H1 (cell line): ENCODE measurements at regions not wholly inside any gene's neighbourhood (a gene's known extent, or its start where the extent isn't known, plus 50 kb on each side); places are given as distances from the start of the nearest gene placed in this dataset.

Experiments
- CTCF ChIA-PET: fragments of 300-600 bp; sonication (Branson Sonifier 250); formaldehyde crosslinking; loops from one replicate; lab custom pipeline; 2021; ENCODE audit not compliant: partially characterized antibody; lab: Charles Lee
- POLR2A ChIA-PET: fragments of 300-600 bp; sonication (Branson Sonifier 250); formaldehyde crosslinking; loops from one replicate; lab custom pipeline; 2021; ENCODE audit warnings: inconsistent platforms; ENCODE audit not compliant: partially characterized antibody; lab: Charles Lee
- DNase-seq, 2 experiments: peaks; one replicate each; pipeline versions ENCODE4 v3.0.0 to v3.0.0-alpha.2; 2010 to 2022; ENCODE audit warnings: low spot score in 2 of 2, low read depth in 1 of 2, mixed read lengths in 1 of 2
- FAIRE-seq: peaks from 2 replicates; lab custom pipeline; 2011; peaks lifted over from hg19 to GRCh38; lab: Jason Lieb, UNC
- H2AFZ ChIP-seq: 2 replicates; pipeline ENCODE4 v1.8.1; 2012; ENCODE audit warnings: low read length, inconsistent platforms
- H2AK5ac ChIP-seq: 2 replicates; pipeline ENCODE4 v1.6.1; 2013; ENCODE audit warnings: low read depth, low read length
- H2BK120ac ChIP-seq: replicated peaks from 2 replicates; pipeline ENCODE3; 2013; ENCODE audit warnings: low read depth, low read length, inconsistent platforms
- H2BK12ac ChIP-seq: 2 replicates; pipeline ENCODE4 v1.6.1; 2013; ENCODE audit warnings: low read depth, low read length
- H2BK15ac ChIP-seq: 2 replicates; pipeline ENCODE4 v1.6.1; 2013; ENCODE audit warnings: low read length
- H2BK20ac ChIP-seq: 2 replicates; pipeline ENCODE4 v1.6.1; 2013; ENCODE audit warnings: low read length
- H2BK5ac ChIP-seq: 2 replicates; pipeline ENCODE4 v1.6.1; 2013; ENCODE audit warnings: low read depth, low read length
- H3K14ac ChIP-seq: 2 replicates; pipeline ENCODE4 v1.6.1; 2013; ENCODE audit warnings: inconsistent platforms; ENCODE audit not compliant: insufficient read length
- H3K18ac ChIP-seq: 2 replicates; pipeline ENCODE4 v1.6.1; 2013; ENCODE audit warnings: low read length; ENCODE audit errors: extremely low read depth
- H3K23ac ChIP-seq: 2 replicates; pipeline ENCODE4 v1.6.1; 2013; ENCODE audit warnings: inconsistent platforms; ENCODE audit not compliant: insufficient read length
- H3K23me2 ChIP-seq: 2 replicates; pipeline ENCODE4 v1.6.1; 2013; ENCODE audit warnings: low read depth, low read length
- H3K27ac ChIP-seq: 2 replicates; pipeline ENCODE4 v1.6.1; 2011; ENCODE audit warnings: low read depth, low read length, inconsistent platforms
- H3K27me3 ChIP-seq, 4 experiments: replicated peaks in 1 of 4; 1 replicate in 1 of 4; 2 replicates in 3 of 4; pipeline versions ENCODE4 v1.6.1 to v1.8.1; 2011 to 2013; ENCODE audit warnings: low read length in 3 of 4, mild to moderate bottlenecking in 3 of 4, inconsistent platforms in 2 of 4, mixed read lengths in 2 of 4, moderate library complexity in 1 of 4; ENCODE audit not compliant: control insufficient read depth in 3 of 4, insufficient read depth in 3 of 4; ENCODE audit errors: extremely low read depth in 1 of 4
- H3K36me3 ChIP-seq, 4 experiments: 2 replicates each; pipeline versions ENCODE4 v1.6.1 to v1.8.1; 2011 to 2013; ENCODE audit warnings: mild to moderate bottlenecking in 4 of 4, low read length in 3 of 4, moderate library complexity in 2 of 4, control low read depth in 1 of 4, inconsistent platforms in 1 of 4; ENCODE audit not compliant: insufficient read depth in 4 of 4, control insufficient read depth in 2 of 4
- H3K4ac ChIP-seq: replicated peaks from 2 replicates; pipeline ENCODE3; 2013; ENCODE audit warnings: low read length, low read depth, mixed read lengths, inconsistent platforms; ENCODE audit not compliant: insufficient read length
- H3K4me1 ChIP-seq, 4 experiments: replicated peaks in 1 of 4; 1 replicate in 1 of 4; 2 replicates in 3 of 4; pipeline versions ENCODE4 v1.6.1 to v1.8.1; 2011 to 2013; ENCODE audit warnings: low read length in 3 of 4, inconsistent platforms in 2 of 4, mixed read lengths in 1 of 4; ENCODE audit not compliant: insufficient read depth in 4 of 4, control insufficient read depth in 3 of 4
- H3K4me2 ChIP-seq, 2 experiments: 2 replicates each; pipeline versions ENCODE4 v1.6.1 to v1.8.1; 2011 to 2013; ENCODE audit warnings: low read depth in 2 of 2, low read length in 2 of 2, control low read depth in 1 of 2, inconsistent platforms in 1 of 2, mild to moderate bottlenecking in 1 of 2; ENCODE audit not compliant: insufficient read depth in 1 of 2
- H3K4me3 ChIP-seq, 4 experiments: fragments of 200-600, 300-600 bp in 1 of 4; sonication (generic), shearing (Covaris generic), sonication (Bioruptor Twin) in 1 of 4; 2 replicates each; pipeline versions ENCODE4 v1.5.1 to v1.8.1; 2011 to 2016; ENCODE audit warnings: low read length in 4 of 4, low read depth in 3 of 4, control low read depth in 2 of 4, inconsistent platforms in 2 of 4, mild to moderate bottlenecking in 2 of 4, mixed read lengths in 1 of 4, moderate library complexity in 1 of 4; ENCODE audit not compliant: insufficient read depth in 2 of 4; ENCODE audit errors: extremely low read depth in 1 of 4
- H3K56ac ChIP-seq: replicated peaks from 2 replicates; pipeline ENCODE3; 2013; ENCODE audit warnings: low read depth, mild to moderate bottlenecking, mixed read lengths, low read length, inconsistent platforms; ENCODE audit not compliant: insufficient read length
- H3K79me1 ChIP-seq: 2 replicates; pipeline ENCODE4 v1.6.1; 2013; ENCODE audit warnings: low read depth, low read length, control low read depth
- H3K79me2 ChIP-seq, 2 experiments: 2 replicates each; pipeline versions ENCODE4 v1.6.1 to v1.8.1; 2012 to 2013; ENCODE audit warnings: low read length in 2 of 2, mild to moderate bottlenecking in 2 of 2, inconsistent platforms in 1 of 2; ENCODE audit not compliant: insufficient read depth in 2 of 2, control insufficient read depth in 1 of 2
- H3K9ac ChIP-seq, 4 experiments: replicated peaks in 1 of 4; 1 replicate in 1 of 4; 2 replicates in 3 of 4; pipeline versions ENCODE4 v1.6.1 to v1.8.1; 2011 to 2013; ENCODE audit warnings: low read depth in 3 of 4, low read length in 3 of 4, control low read depth in 2 of 4, mild to moderate bottlenecking in 2 of 4, moderate library complexity in 2 of 4, inconsistent platforms in 1 of 4; ENCODE audit errors: extremely low read depth in 1 of 4
- H3K9me3 ChIP-seq, 2 experiments: 2 replicates each; pipeline versions ENCODE4 v1.6.1 to v1.8.1; 2012 to 2013; ENCODE audit warnings: mild to moderate bottlenecking in 2 of 2, moderate library complexity in 2 of 2, control low read depth in 1 of 2, inconsistent platforms in 1 of 2, low read depth in 1 of 2, low read length in 1 of 2, mixed read lengths in 1 of 2; ENCODE audit not compliant: insufficient read depth in 2 of 2
- H4K20me1 ChIP-seq, 2 experiments: replicated peaks in 1 of 2; 2 replicates each; pipeline versions ENCODE3 to v1.8.1; 2011 to 2013; ENCODE audit warnings: inconsistent platforms in 2 of 2, low read length in 2 of 2, mild to moderate bottlenecking in 1 of 2; ENCODE audit not compliant: insufficient read depth in 2 of 2, control insufficient read depth in 1 of 2
- H4K5ac ChIP-seq: 2 replicates; pipeline ENCODE4 v1.6.1; 2013; ENCODE audit warnings: low read length, low read depth, mixed read lengths, inconsistent platforms; ENCODE audit not compliant: insufficient read length
- H4K8ac ChIP-seq: 2 replicates; pipeline ENCODE4 v1.8.0; 2013; ENCODE audit warnings: mild to moderate bottlenecking, moderate library complexity, low read length, inconsistent platforms; ENCODE audit not compliant: insufficient read depth; ENCODE audit errors: extremely low read depth
- H4K91ac ChIP-seq: replicated peaks from 2 replicates; pipeline ENCODE3; 2013; ENCODE audit warnings: low read length, mixed read lengths, inconsistent platforms; ENCODE audit not compliant: insufficient read length
- SIX5 ChIP-seq: IDR thresholded peaks from 2 replicates; pipeline ENCODE4 v1.6.1; 2011; ENCODE audit warnings: mild to moderate bottlenecking, low read depth, low read length
- SP1 ChIP-seq: IDR thresholded peaks from 2 replicates; pipeline ENCODE4 v1.6.1; 2011; ENCODE audit warnings: low read depth, low read length
- WGBS, 2 experiments: shearing (Covaris generic) in 1 of 2; methylation state at CpG; one replicate each; pipeline versions ENCODE4 v1.1.6 to v1.1.7; 2013 to 2015; ENCODE audit warnings: low lambda C conversion rate in 2 of 2, mixed read lengths in 2 of 2, inconsistent platforms in 1 of 2, low coverage in 1 of 2, missing lambda C conversion rate in 1 of 2; ENCODE audit not compliant: insufficient replicate concordance in 2 of 2, insufficient coverage in 1 of 2, insufficient read length in 1 of 2; ENCODE audit errors: extremely low coverage in 1 of 2, missing lambda C conversion rate in 1 of 2; 5-methylcytosine and 5-hydroxymethylcytosine counted together

DNA sequence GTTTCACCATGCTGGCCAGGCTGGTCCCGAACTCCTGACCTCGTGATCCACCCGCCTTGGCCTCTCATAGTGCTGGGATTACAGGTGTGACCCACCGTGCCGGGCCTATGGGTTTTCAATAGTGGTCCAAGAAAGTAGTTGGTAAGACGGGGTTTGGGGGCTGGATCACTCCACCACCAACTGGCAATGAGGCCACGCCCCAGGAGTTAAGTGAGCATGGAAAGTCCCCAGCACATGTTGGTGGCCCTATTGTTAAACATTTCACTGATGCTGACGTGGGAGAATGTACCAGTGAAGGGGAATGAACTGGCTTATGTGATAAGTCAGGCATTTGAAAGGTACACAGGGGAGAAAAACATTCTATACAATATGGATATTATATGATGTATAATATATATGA is 80.4 kb downstream of the CHRD start:
- no peak overlapping the region for H2AK5ac ChIP-seq
- POLR2A ChIA-PET = no interaction called here
- H3K4me2 ChIP-seq = no peak overlapping the region
- H3K9ac ChIP-seq = no peak overlapping the region
- 86% methylated on average over 8 of the region's 8 CpGs; no CpG with 5 or more reads in 1 of the 2 experiments for WGBS, 2 experiments
- H3K9me3 ChIP-seq = peaks cover 5 to 8% of the 10 kb centered on the region in 2 experiments; a peak in 1 of 4 replicates
- H4K5ac ChIP-seq = no peak overlapping the region
- no peak overlapping the region for H3K23ac ChIP-seq
- H2BK20ac ChIP-seq = no peak overlapping the region
- no peak overlapping the region for H2BK15ac ChIP-seq
- CTCF ChIA-PET = interaction anchor here (0.8 to 3.2 kb wide), 4 partner anchors 9 to 88 kb away, joined by 3 to 14 read pairs (median 7); no protein-coding TSS in a partner anchor
- no peak overlapping the region for H3K4me3 ChIP-seq
- no peak overlapping the region for H2BK5ac ChIP-seq
- FAIRE-seq (no peak), DNase-seq (no peak)
- no peaks in the 10 kb centered on the region for H3K36me3 ChIP-seq
- no peak overlapping the region for H3K18ac ChIP-seq
- H3K23me2 ChIP-seq = no peaks in the 10 kb centered on the region; the same call in 1 of the 2 replicates
- H3K27me3 ChIP-seq = no peaks in the 10 kb centered on the region
- H3K27ac ChIP-seq = no peak overlapping the region
- no peaks in the 10 kb centered on the region for H3K79me2 ChIP-seq
- H3K4ac ChIP-seq = no peak overlapping the region
- no peak overlapping the region for H3K56ac ChIP-seq
- H4K8ac ChIP-seq = no peak overlapping the region
- no peak overlapping the region for H2BK120ac ChIP-seq
- H4K91ac ChIP-seq = no peak overlapping the region
- H2BK12ac ChIP-seq = no peak overlapping the region
- no peaks in the 10 kb centered on the region for H3K4me1 ChIP-seq
- H4K20me1 ChIP-seq = no peaks in the 10 kb centered on the region
- H2AFZ ChIP-seq = no peak overlapping the region
- H3K79me1 ChIP-seq = no peaks in the 10 kb centered on the region
- H3K14ac ChIP-seq = no peak overlapping the region
- no peak for TF ChIP-seq SIX5
- no peak for TF ChIP-seq SP1
